ENCODE measurements at regions not wholly inside any gene's neighbourhood (a gene's known extent, or its start where the extent isn't known, plus 50 kb on each side); places are given as distances from the start of the nearest gene placed in this dataset.

DNA sequence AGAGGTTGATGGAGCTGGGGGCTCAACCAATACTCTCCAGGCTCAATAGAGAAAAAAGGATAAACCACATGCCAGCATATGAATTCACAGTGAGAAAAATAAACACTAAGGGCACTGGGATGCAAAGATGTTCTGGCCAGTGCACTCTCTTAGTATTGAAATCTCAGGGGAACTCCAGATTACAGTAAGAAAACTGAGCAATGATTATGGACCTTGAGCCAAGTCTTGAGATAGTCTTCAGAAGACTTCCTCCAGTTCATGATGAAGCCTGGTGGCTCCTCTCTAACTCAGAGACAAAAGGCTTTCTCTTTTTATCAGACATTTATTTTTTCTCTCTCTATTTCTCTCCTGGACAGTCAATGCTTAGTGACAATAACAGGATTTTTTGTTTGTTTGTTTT, 139.8 kb upstream of the SPEF2 start:
- DNase-seq, result no peak

GRCh38 chr5:35477321-35477720, 140.3 kb upstream of the SPEF2 start:
- no peak for DNase-seq

DNA sequence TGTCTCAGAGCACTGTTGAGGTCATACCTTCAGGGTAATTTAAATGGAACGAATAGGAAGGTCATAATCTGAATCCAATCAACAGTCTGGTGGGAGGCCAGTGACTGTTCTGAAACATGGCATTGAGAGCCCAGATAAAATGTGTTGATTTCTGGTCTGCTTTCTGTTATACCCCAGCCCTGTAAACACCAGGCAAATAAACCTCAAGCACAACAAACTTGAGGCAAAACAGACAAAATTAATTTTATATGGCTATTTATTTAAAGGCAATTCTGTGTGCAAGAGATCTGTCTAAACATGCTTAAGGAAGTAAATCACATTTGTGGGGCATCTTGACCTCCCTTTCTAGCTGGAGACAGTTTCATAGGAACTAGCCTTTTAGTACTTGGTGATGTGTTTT, 140.9 kb upstream of the SPEF2 start:
- DNase-seq, result no peak

DNA sequence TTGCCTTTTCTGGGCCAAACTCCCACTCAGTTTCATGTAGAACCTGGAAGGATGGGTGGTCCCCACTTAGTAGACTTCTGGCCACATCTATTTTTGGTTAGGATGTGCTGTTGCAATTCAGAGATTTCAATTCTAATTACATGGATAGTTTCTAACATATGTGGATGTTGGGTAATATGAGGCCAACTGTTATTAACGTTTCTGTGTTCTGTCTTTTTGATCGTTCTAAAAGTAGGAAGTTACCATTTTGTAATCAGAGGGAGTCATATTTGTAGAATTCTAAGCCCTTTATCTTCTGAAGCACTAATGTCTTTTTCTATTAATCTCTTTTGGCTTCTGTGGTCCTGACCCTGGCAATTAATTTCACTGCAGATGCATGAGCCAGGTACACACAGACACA, 141.6 kb upstream of the SPEF2 start:
- no peak for DNase-seq

- DNase-seq, result no peak
These were observed 144.1 kb upstream of the SPEF2 start for GRCh38 chr5:35473589-35473988.

DNA sequence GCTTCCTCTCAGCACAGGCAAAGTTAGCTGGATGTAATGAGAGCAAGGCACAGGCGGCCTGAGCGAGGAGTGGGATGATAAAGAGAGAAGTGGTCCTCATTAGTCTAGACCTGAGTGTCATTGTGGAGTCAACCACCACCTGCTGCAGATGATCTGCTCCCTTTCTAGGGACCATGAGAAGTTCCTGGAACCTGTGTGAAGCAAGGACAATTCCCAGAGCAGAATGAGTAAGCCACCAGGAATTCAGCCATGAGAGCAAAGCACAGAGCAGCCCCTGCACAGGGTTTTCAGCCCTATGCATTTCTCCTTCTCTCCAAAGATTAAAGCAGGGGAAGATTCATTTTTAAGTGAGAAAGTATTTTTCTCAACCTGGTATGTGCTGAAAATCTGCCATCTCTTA, 146.8 kb upstream of the SPEF2 start:
- DNase-seq, result no peak

GRCh38 chr5:35468811-35469210, 148.9 kb upstream of the SPEF2 start:
- DNase-seq, result no peak

- no peak for DNase-seq
These were observed 150.9 kb upstream of the SPEF2 start for GRCh38 chr5:35466746-35467145.

- no peak for DNase-seq
These were observed 152.9 kb upstream of the SPEF2 start for GRCh38 chr5:35464757-35465156.

DNA sequence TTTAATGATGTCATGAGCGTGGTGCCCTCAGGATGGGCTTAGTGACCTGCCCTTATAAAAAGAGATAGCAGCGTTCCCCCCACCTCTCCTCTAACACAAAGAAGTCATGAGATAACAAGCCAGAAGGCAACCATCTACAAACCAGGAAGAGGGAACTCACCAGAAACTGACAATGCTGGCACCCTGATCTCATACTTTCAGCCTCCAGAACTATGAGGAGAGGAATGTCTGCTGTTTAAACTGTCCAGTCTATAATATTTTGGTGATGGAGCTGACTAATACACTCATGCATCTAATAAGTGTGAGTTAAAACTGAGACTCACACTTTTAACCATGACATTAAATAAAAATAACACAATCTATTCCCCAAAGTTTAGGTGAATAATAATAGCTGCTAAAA, 156.1 kb upstream of the SPEF2 start:
- no peak for DNase-seq

DNA sequence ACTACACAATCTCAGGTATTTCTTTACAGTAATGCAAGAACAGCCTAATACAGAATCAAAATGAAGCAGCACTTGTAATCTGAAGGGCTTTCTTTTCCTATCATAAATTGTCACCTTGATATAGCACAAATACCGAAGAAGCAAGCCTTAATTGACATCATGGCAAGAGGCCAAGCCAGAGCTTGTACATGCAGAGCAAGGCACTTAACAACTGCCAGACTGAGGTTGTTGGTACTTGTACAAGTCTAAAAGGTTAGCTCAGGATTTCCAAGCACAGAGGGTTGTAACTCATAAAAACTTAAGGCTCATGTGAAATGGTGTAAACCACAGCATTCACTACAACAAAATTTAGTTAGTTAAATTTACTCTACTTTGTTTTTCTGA, 158.8 kb upstream of the SPEF2 start:
- DNase-seq, result no peak

DNA sequence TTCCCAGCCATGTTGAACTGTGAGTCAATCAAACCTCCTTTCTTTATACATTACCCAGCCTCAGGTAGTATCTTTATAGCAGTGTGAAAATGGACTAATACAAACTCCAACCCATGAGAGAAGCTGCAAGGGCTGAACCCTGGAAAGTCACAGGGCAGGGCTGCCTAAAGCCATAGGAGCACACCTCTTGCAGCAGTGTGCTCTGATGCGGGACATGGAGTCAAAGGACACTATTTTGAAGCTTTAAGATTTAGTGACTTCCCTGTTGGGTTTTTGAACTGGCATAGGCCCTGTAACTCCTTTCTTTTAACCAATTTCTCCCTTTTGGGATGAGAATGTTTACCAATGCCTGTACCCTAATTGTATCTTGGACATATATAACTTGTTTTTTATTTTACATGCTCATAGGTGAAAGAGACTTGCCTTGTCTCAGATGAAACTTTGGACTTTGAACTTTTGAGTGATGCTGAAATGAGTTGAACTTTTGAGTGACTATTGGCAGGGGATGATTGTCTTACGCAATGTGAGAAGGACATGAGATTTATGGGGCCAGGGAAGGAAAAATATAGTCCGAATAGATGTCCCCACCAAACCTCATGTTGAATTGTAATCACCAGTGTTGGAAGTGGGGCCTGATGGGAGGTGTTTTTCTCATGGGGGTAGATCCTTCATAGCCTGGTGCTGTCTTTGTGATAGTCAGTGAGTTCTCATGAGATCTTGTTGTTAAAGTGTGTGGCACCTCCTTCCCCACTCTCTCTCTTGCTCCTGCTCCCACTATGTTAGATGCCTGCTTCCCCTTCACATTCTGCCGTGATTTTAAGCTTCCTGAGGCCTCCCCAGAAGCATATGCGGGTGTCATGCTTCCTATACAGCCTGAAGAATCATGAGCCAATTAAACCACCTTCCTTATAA, 159.5 kb upstream of the SPEF2 start:
- no peak for DNase-seq

- DNase-seq, result no peak
These were observed 161.2 kb upstream of the SPEF2 start for GRCh38 chr5:35456506-35456905.

- no peak for DNase-seq
These were observed 163.6 kb upstream of the SPEF2 start for GRCh38 chr5:35454011-35454525.

DNA sequence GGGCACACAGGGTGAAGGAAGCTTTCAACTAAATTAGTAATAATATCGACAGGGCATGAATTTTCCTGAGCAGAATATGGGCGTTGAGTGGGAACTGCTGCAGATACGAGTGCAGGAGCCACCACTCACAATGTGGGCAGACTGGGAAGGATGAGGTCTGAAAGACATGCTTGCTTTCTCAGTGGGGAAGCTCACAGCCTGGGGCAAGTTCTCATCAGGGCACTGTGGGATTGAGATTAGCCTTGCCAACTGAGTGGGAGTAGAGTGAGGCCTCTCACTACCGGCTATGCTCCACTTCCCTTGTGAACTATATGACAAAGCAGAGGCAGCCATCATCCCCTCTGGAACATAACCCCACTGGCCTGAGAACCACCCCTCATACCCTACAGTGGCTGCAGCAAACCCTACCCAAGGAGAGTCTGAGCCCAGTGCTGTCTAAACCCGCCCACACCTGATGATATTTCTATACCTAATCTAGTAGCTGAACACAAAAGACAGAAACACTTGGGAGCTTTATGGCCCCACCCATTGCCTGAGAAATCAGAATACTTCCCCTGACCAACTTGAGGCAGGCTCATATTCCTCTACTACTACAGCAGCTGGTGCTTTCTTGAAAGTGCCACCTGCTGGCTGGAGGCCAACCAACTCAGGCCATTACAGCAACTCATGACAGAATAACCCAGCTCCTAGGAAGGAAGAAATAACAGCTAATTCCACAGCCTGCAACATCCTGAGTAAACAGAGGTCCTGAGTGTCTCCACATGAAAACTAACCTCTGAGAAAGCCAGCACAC, 173.7 kb upstream of the SPEF2 start:
- no peak for DNase-seq

GRCh38 chr5:35442885-35443639, 174.6 kb upstream of the SPEF2 start:
- DNase-seq, result no peak

DNA sequence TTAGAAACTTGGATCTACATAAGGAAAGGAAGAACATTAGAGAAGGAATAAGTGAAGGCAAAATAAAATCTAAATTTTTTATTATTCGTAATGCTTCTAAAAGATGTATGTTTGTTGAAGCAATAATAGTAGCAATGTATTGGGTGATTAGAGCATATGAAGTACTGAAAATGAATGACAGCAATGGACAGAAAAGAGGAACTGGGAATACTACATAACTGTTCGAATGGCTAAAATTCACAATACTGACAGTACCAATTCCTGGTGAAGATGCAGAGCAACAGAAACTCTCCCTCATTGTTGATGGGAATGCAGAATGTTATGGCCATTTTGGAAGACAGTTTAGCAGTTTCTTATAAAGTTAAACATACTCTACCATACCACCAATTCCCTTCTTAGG, 177.3 kb upstream of the SPEF2 start:
- DNase-seq, result no peak

DNA sequence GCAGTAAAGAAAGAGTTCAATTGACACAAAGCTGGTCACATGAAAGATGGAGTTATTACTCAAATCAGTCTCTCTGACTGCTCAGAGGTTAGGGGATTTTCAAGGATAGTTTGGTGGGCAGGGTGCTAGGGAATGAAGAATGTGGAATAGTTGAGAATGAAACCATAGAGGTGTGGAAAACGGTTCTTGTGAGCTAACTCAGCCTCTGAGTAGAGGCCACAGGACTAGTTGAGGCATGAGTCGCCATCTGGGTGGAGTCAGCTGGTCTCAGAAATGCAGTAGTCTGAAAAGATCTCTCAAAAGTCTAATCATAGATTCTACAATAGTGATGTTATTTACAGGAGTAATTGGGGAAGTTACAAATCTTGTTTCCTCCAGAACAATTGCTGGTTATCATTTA, 178.9 kb upstream of the SPEF2 start:
- no peak for DNase-seq

- DNase-seq, result no peak
These were observed 179.4 kb upstream of the SPEF2 start for GRCh38 chr5:35438288-35438687.

DNA sequence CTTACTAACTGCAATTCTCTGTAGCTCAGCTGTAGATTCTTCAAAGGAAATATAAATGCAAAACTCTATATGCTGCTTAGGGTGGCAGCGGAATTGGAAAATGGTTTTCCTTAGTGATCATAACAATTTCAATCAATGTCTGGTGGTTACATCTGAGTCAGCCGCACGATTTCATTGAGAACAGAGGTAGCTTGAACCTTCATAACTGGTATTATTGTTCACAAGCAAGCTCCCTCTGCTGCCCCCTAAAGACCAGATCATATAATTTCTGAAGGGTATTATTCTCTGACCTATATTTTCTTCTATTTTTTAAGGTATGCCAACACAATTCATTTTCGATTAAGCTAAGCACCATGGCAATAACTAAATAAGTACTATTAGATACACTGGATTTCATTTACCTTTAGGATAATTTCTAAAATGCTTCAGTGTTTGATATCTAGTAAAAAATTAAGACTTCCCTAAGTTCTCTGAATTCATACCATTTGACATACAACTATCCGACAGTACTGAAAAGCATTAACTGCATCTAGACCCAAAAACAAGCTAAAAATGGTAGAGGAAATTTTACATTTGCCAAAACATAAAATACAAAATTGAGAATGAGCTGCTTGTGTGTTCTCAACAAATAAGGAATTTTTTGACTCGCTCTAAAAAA, 181.1 kb upstream of the SPEF2 start:
- DNase-seq, result no peak

- no peak for DNase-seq
These were observed 187.1 kb upstream of the SPEF2 start for GRCh38 chr5:35430381-35431162.

DNA sequence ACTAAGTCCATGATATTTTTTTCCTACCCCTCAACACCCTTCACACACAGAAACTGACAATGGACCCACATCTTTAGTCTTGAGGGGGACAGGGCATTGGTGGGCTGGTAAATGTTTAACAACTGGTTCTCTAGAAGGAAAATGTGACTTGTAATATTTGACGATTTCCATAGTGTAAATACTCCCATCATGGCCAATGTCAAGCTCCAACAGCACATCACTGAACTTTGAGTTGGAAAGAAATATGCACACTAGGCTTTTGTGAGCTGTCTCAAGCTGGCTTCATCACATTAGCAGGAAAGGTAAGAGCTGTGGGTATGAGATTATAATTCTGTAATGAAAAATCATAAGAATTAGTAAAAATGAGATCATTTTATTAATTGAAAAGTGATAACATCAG, 189.9 kb upstream of the PRLR start:
- no peak for DNase-seq
